BJ (cell line): ENCODE measurements at regions not wholly inside any gene's neighbourhood (a gene's known extent, or its start where the extent isn't known, plus 50 kb on each side); places are given as distances from the start of the nearest gene placed in this dataset.

Source experiments
- CTCF ChIA-PET: fragments of 350-600 bp; formaldehyde crosslinking; extraction: SDS; loops from one replicate; lab custom pipeline; 2021; ENCODE audit warnings: antibody characterized with exemption, inconsistent platforms; lab: Yijun Ruan, JAX
- POLR2A ChIA-PET: fragments of 300-600 bp; sonication (Branson Sonifier 250); formaldehyde crosslinking; extraction: SDS; loops from one replicate; lab custom pipeline; 2021; ENCODE audit warnings: antibody characterized with exemption; lab: Charles Lee
- DNase-seq: peaks from one replicate; pipeline ENCODE4 v3.0.0-alpha.2; 2011; ENCODE audit warnings: low read depth
- H3K27me3 ChIP-seq: 2 replicates; pipeline ENCODE4 v1.6.0; 2011; ENCODE audit warnings: low read length; ENCODE audit not compliant: control insufficient read depth, insufficient read depth
- H3K36me3 ChIP-seq: 2 replicates; pipeline ENCODE4 v1.5.1; 2011; ENCODE audit warnings: low read length; ENCODE audit not compliant: control insufficient read depth, insufficient read depth
- H3K4me3 ChIP-seq: 2 replicates; pipeline ENCODE4 v1.5.1; 2011; ENCODE audit warnings: low read depth, mild to moderate bottlenecking, control low read depth, low read length
- CTCF ChIP-seq: IDR thresholded peaks from 2 replicates; pipeline ENCODE4 v1.5.1; 2011; ENCODE audit warnings: low read depth, mild to moderate bottlenecking, control low read depth, inconsistent platforms, low read length, moderate library complexity; ENCODE audit not compliant: insufficient read depth

GRCh38 chr1:164210211-164210739, 348.7 kb upstream of the PBX1 start:
- POLR2A ChIA-PET, result no interaction called here

GRCh38 chr1:164223378-164223777, 335.6 kb upstream of the PBX1 start:
- DNase-seq, result no peak
- Histone ChIP-seq H3K4me3 (no peak overlapping the region), H3K27me3 (no peaks in the 10 kb centered on the region), H3K36me3 (no peaks in the 10 kb centered on the region)
- ChIA-PET CTCF (no interaction called here), POLR2A (no interaction called here)
- TF ChIP-seq CTCF, result no peak

More at GRCh38 chr1:164210211-164210739, 348.7 kb upstream of the PBX1 start:
- no peak for TF ChIP-seq CTCF
- Histone ChIP-seq H3K36me3 (no peaks in the 10 kb centered on the region), H3K4me3 (no peak overlapping the region), H3K27me3 (no peaks in the 10 kb centered on the region)
- CTCF ChIA-PET, result no interaction called here
- DNase-seq, result no peak

GRCh38 chr1:164225011-164225410, 334.0 kb upstream of the PBX1 start:
- TF ChIP-seq CTCF, result no peak
- Histone ChIP-seq H3K27me3 (no peaks in the 10 kb centered on the region), H3K4me3 (no peak overlapping the region), H3K36me3 (no peaks in the 10 kb centered on the region)
- no peak for DNase-seq
- POLR2A ChIA-PET, result no interaction called here
- CTCF ChIA-PET, result no interaction called here

GRCh38 chr1:164226977-164227376, 332.0 kb upstream of the PBX1 start:
- Histone ChIP-seq H3K36me3 (no peaks in the 10 kb centered on the region), H3K4me3 (no peak overlapping the region), H3K27me3 (no peaks in the 10 kb centered on the region)
- no peak for DNase-seq
- POLR2A ChIA-PET, result no interaction called here
- TF ChIP-seq CTCF, result no peak
- CTCF ChIA-PET, result no interaction called here

- Histone ChIP-seq H3K36me3 (no peaks in the 10 kb centered on the region), H3K4me3 (no peak overlapping the region), H3K27me3 (no peaks in the 10 kb centered on the region)
- no peak for DNase-seq
- TF ChIP-seq CTCF, result no peak
- ChIA-PET CTCF (no interaction called here), POLR2A (no interaction called here)
Observed at GRCh38 chr1:164228928-164229327, 330.1 kb upstream of the PBX1 start.
